WERI-Rb-1 (cell line): ENCODE measurements at regions not wholly inside any gene's neighbourhood (a gene's known extent, or its start where the extent isn't known, plus 50 kb on each side); places are given as distances from the start of the nearest gene placed in this dataset.

Experiments
- DNase-seq: peaks from one replicate; pipeline ENCODE4 v3.0.0-alpha.2; 2020
- H3K27ac ChIP-seq: fragments of 250-450 bp; sonication (Bioruptor Pico); 2 replicates; pipeline ENCODE4 v1.5.1; 2020; ENCODE audit warnings: mild to moderate bottlenecking, moderate library complexity
- H3K27me3 ChIP-seq: fragments of 250-450 bp; sonication (Bioruptor Pico); 2 replicates; pipeline ENCODE4 v1.5.1; 2021; ENCODE audit warnings: mild to moderate bottlenecking, low read depth, moderate library complexity; ENCODE audit not compliant: insufficient read depth, severe bottlenecking
- H3K36me3 ChIP-seq: fragments of 250-450 bp; sonication (Bioruptor Pico); 2 replicates; pipeline ENCODE4 v1.5.1; 2020; ENCODE audit warnings: mild to moderate bottlenecking, moderate library complexity
- H3K4me3 ChIP-seq: 2 replicates; pipeline ENCODE4 v1.5.1; 2011; ENCODE audit warnings: low read depth, mild to moderate bottlenecking, control low read depth, low read length
- H3K9me3 ChIP-seq: fragments of 250-450 bp; sonication (Bioruptor Pico); 2 replicates; pipeline ENCODE4 v1.5.1; 2021; ENCODE audit warnings: mild to moderate bottlenecking, moderate library complexity; ENCODE audit not compliant: severe bottlenecking
- TF ChIP-seq, protein P1 (sequence below): IDR thresholded peaks from 2 replicates; pipeline ENCODE4 v1.5.1; 2011; ENCODE audit warnings: low read depth, mild to moderate bottlenecking, control low read depth, inconsistent platforms, low read length

DNA sequence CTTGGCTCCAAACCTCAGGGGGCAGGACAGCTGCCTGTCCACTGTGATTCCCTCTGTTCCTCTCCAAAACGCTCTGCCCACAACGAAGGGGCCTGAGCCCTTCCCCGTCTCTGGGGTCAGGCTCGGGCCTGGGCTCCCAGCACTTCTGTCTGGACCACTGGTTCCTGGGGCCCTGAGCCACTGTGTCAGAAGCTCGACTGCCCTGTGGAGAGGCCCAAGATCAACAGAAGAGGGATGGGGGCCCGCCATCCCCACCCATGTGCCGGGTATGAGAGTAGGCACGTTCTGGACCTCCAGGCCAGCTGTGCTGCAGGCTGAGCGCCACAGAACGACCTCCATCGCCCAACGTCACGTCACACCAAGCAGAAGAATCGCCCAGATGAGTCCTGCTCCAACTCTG lies 119.9 kb upstream of the HS6ST1 start:
- Histone ChIP-seq H3K9me3 (no peaks in the 10 kb centered on the region), H3K27me3 (no peaks in the 10 kb centered on the region), H3K36me3 (no peaks in the 10 kb centered on the region), H3K27ac (no peak overlapping the region), H3K4me3 (no peak overlapping the region)
- no peak for DNase-seq
- TF ChIP-seq, protein P1, sequence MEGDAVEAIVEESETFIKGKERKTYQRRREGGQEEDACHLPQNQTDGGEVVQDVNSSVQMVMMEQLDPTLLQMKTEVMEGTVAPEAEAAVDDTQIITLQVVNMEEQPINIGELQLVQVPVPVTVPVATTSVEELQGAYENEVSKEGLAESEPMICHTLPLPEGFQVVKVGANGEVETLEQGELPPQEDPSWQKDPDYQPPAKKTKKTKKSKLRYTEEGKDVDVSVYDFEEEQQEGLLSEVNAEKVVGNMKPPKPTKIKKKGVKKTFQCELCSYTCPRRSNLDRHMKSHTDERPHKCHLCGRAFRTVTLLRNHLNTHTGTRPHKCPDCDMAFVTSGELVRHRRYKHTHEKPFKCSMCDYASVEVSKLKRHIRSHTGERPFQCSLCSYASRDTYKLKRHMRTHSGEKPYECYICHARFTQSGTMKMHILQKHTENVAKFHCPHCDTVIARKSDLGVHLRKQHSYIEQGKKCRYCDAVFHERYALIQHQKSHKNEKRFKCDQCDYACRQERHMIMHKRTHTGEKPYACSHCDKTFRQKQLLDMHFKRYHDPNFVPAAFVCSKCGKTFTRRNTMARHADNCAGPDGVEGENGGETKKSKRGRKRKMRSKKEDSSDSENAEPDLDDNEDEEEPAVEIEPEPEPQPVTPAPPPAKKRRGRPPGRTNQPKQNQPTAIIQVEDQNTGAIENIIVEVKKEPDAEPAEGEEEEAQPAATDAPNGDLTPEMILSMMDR = no peak

DNA sequence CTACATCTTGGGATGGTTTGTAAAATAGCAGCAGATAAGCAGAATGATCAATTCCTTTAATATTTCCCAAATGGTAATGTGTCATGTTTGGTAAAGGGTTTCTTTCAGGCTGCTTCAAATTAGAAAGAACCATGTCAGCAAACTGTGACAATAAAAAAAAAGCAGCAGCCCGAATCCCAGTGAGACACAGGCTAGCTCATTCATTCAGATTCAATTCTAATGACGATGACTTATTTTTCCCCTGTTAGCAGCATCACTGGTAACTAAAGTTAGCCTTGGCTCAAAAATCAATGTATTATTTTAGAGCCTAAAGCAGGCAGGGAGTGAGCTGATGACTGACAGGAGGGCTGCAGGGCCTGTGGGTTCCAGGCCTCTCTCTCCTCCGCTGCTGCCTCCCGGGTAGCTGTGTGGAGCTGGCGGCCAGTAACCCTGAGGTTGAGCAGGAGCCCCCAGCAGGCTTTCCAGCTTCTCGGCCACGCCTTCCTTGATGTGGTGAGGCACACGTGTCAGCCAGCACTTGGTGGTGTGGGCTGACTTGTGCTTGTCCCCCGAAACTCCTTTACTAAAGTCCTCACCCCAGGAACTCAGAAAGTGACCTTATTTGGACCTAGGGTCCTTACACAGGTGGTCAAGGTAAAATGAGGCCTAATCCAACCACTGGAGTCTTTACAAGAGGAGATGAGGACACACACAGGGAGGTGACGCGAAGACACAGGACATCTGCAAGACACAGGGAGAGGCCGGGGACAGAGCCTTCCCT lies 120.5 kb upstream of the HS6ST1 start:
- no peak overlapping the region for H3K4me3 ChIP-seq
- H3K27ac ChIP-seq = no peak overlapping the region
- H3K36me3 ChIP-seq = no peaks in the 10 kb centered on the region
- TF ChIP-seq, protein P1 = no peak
- DNase-seq = no peak
- H3K9me3 ChIP-seq = no peaks in the 10 kb centered on the region
- no peaks in the 10 kb centered on the region for H3K27me3 ChIP-seq

DNA sequence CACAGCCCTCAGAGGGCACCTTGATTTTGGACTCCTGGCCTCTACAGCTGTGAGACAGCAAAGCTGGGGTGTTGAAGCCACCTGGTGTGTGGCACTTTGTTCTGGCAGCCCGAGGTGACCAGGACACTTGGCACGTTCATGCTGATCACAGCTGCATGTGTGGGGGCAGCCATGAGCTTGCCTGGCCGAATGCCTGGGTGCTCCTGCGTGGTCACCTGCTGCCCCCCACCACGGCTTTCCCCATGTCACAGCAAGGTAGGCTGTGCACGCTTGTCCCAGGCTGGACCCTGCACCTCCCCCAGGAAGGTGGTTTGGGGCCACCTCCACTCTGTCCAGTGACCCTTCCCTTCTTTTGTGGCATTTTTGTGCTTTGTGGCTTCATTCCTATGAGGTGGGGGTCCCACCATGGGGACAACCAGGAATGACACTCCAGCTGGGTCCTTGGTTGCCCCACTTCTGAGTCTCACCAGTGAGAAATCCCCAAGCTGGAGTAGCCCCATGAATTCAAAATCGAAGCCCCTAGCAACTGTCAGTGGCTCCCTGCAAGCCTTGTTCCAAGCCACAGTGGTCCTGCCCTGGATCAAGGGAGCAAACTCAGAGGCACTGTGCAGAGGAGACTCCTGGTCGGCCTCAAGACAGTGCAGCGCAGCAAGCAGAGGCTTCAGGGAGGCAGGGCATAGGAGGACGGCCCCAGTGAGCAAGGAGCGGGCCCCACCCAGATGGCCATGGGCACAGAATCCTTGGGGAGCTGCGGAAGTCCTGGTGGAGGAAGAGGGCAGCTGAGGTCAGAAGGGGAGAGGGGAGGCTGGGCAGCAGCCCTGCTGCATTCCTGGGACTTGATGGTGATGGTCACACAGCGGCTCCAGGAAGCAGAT lies 121.4 kb upstream of the HS6ST1 start:
- no peak for DNase-seq
- H3K27ac ChIP-seq = no peak overlapping the region
- no peaks in the 10 kb centered on the region for H3K36me3 ChIP-seq
- no peak overlapping the region for H3K4me3 ChIP-seq
- no peaks in the 10 kb centered on the region for H3K9me3 ChIP-seq
- TF ChIP-seq, protein P1 = no peak
- H3K27me3 ChIP-seq = no peaks in the 10 kb centered on the region

DNA sequence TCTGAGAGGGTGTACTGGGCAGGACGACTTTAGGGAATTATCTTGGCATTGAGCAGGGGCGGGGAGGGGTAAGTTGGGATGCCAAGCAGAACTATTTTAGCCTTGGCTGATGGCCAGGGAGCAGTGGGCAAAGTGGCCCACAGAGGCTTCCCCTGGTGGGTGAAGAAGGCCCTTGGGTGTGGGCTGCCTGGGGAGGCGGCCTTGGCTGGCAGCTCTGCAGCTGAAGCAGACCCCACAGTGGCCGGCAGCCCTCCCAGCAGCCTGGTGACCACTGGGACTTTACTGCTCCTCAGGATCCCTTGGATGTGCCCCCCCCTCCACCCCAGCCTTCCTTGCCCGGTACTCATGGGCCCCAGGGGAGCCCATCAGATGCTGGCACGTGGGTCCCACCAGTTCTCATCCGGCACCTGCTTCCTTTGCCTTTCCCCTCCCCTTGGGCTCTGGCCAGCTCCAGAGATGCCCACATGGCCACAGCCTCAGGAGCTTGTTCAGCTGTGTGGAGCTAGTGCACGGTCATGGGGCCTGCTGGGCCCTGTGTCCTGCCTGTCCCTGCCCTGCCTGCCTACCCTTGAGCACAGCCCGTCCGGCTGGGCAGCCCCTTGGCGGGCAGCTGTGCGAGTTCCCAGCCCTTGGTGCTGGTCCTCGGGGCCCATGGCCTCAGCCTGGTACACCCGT lies 122.1 kb upstream of the HS6ST1 start:
- no peaks in the 10 kb centered on the region for H3K36me3 ChIP-seq
- H3K27ac ChIP-seq = no peak overlapping the region

DNA sequence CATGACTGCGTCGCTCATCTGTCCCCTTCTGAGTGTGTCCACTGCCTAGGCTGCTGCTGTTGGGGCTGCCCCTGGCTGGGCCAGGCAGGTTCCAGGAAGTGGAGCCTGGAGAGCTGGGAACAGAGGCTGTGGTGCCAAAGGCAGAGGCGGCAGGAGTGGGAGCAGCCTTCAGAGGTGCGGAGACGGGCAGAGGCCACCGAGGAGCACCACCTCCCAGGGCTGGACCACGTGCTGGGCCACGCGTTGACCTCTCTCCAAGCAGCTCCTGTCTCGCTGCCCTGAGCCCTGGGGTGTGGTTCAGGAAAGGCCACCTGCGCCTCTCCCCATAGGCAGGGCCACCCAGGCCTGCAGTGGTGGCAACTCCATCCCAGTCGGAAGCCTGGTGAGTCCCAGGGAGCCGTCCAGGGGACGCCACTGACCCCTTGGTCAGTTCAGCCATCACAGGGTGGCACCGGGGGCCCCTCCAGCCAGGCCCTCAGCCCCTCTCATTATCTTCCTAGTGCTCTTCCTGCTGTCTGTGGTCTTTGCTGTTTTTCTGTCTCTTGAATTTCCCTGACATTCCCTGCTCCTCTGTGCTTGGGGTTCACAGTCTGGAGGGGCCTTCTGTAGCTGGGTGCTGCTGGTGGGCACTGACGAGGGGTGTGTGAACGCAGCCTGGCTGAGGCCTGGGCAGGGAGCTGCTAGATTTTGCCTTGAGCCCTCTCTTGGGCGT lies 122.8 kb upstream of the HS6ST1 start:
- no peak for DNase-seq
- no peaks in the 10 kb centered on the region for H3K9me3 ChIP-seq
- H3K27ac ChIP-seq = no peak overlapping the region
- H3K4me3 ChIP-seq = no peak overlapping the region
- no peaks in the 10 kb centered on the region for H3K27me3 ChIP-seq
- no peaks in the 10 kb centered on the region for H3K36me3 ChIP-seq
- TF ChIP-seq, protein P1 = no peak

More for the DNA sequence above, 122.1 kb upstream of the HS6ST1 start:
- Histone ChIP-seq H3K27me3 (no peaks in the 10 kb centered on the region), H3K4me3 (no peak overlapping the region), H3K9me3 (no peaks in the 10 kb centered on the region)
- DNase-seq = no peak
- TF ChIP-seq, protein P1 = no peak
